A549 (cell line): ENCODE measurements at regions not wholly inside any gene's neighbourhood (a gene's known extent, or its start where the extent isn't known, plus 50 kb on each side); places are given as distances from the start of the nearest gene placed in this dataset.
A peak's percentile ranks its signal among the peaks of the same experiment; 100 is the strongest.

Experiments
- ATAC-seq, 2 experiments: fragments of 200-7000 bp in 1 of 2; fragments of >200 bp in 1 of 2; cut with Nextera tagmentation in 1 of 2; cut with Tn5 transposase in 1 of 2; 3 replicates each; pipeline versions ENCODE4 v1.8.0 to v1.9.1; 2018 to 2020; ENCODE audit warnings: mild to moderate bottlenecking in 1 of 2, moderate library complexity in 1 of 2
- CTCF ChIA-PET: fragments of 300-600 bp; sonication (Branson Sonifier 250); formaldehyde crosslinking; extraction: SDS; loops from one replicate; lab custom pipeline; 2021; ENCODE audit warnings: antibody characterized with exemption, inconsistent platforms; lab: Yijun Ruan, JAX
- POLR2A ChIA-PET: fragments of 350-600 bp; formaldehyde crosslinking; extraction: SDS; loops from one replicate; lab custom pipeline; 2021; ENCODE audit warnings: antibody characterized with exemption, inconsistent platforms; lab: Yijun Ruan, JAX
- DNase-seq, 2 experiments: peaks; one replicate each; pipeline versions ENCODE4 v3.0.0 to v3.0.0-alpha.2; 2011 to 2016; ENCODE audit warnings: low read depth in 1 of 2, low spot score in 1 of 2
- FAIRE-seq: peaks from 2 replicates; lab custom pipeline; 2011; peaks lifted over from hg19 to GRCh38; lab: Jason Lieb, UNC
- H3K27ac ChIP-seq, 2 experiments: fragments of >200 bp; sonication (Bioruptor Twin); formaldehyde crosslinking; 3 replicates each; pipeline ENCODE4 v1.5.1; 2016 to 2017
- H3K4me1 ChIP-seq: fragments of >200 bp; sonication (Bioruptor Twin); formaldehyde crosslinking; 3 replicates; pipeline ENCODE4 v1.6.1; 2016
- H3K4me2 ChIP-seq: fragments of >200 bp; sonication (Bioruptor Twin); formaldehyde crosslinking; 3 replicates; pipeline ENCODE4 v1.6.1; 2016
- H3K4me3 ChIP-seq: fragments of >200 bp; sonication (Bioruptor Twin); formaldehyde crosslinking; 3 replicates; pipeline ENCODE4 v1.5.1; 2016
- H3K9me3 ChIP-seq: fragments of >200 bp; sonication (Bioruptor Twin); formaldehyde crosslinking; 3 replicates; pipeline ENCODE4 v1.6.1; 2016
- BHLHE40 ChIP-seq: IDR thresholded peaks from 2 replicates; pipeline ENCODE4 v1.6.1; 2012; ENCODE audit warnings: low read depth, low read length, inconsistent platforms
- CBX2 ChIP-seq: fragments of 200-600 bp; sonication (generic); IDR thresholded peaks from 2 replicates; pipeline ENCODE4 v1.6.1; 2016; ENCODE audit warnings: low read depth, mild to moderate bottlenecking, borderline replicate concordance
- CEBPB ChIP-seq, 2 experiments: fragments of >200 bp in 1 of 2; sonication (Bioruptor Twin) in 1 of 2; formaldehyde crosslinking in 1 of 2; IDR thresholded peaks; 2 replicates each; pipeline ENCODE4 v1.6.1; 2012 to 2016
- CHD2 ChIP-seq: fragments of 150-350 bp; IDR thresholded peaks from 2 replicates; pipeline ENCODE4 v1.6.1; 2014; ENCODE audit warnings: low read length; ENCODE audit not compliant: partially characterized antibody
- E2F6 ChIP-seq: IDR thresholded peaks from 2 replicates; pipeline ENCODE4 v1.6.1; 2012; ENCODE audit warnings: low read depth, borderline replicate concordance
- EP300 ChIP-seq, 2 experiments: fragments of >200 bp; sonication (Bioruptor Twin); formaldehyde crosslinking; IDR thresholded peaks; 2 replicates in 1 of 2; 3 replicates in 1 of 2; pipeline ENCODE4 v1.6.1; 2016 to 2017
- GATA3 ChIP-seq: IDR thresholded peaks from 2 replicates; pipeline ENCODE4 v1.6.1; 2012; ENCODE audit warnings: borderline replicate concordance
- HES2 ChIP-seq: fragments of >200 bp; sonication (Bioruptor Twin); formaldehyde crosslinking; IDR thresholded peaks from 2 replicates; pipeline ENCODE4 v1.6.1; 2016
- HEYL ChIP-seq: fragments of 250-450 bp; sonication (Bioruptor Pico); IDR thresholded peaks from 2 replicates; pipeline ENCODE4 v1.8.0; 2021; ENCODE audit warnings: mild to moderate bottlenecking, moderate library complexity
- JUN ChIP-seq, 2 experiments: fragments of >200 bp; sonication (Bioruptor Twin); formaldehyde crosslinking; IDR thresholded peaks; 2 replicates in 1 of 2; 3 replicates in 1 of 2; pipeline ENCODE4 v1.6.1; 2016 to 2017
- JUNB ChIP-seq: fragments of >200 bp; sonication (Bioruptor Twin); formaldehyde crosslinking; IDR thresholded peaks from 2 replicates; pipeline ENCODE4 v1.6.1; 2016
- KDM1A ChIP-seq: fragments of 200-600 bp; sonication (generic); IDR thresholded peaks from 2 replicates; pipeline ENCODE4 v1.6.1; 2016; ENCODE audit warnings: low read depth, mild to moderate bottlenecking
- MAZ ChIP-seq: fragments of 150-350 bp; IDR thresholded peaks from 2 replicates; pipeline ENCODE4 v1.6.1; 2014; ENCODE audit warnings: antibody characterized with exemption, low read depth, low read length, borderline replicate concordance
- NPAS2 ChIP-seq: fragments of 250-450 bp; sonication (Bioruptor Pico); IDR thresholded peaks from 2 replicates; pipeline ENCODE4 v1.8.0; 2022; ENCODE audit warnings: mild to moderate bottlenecking, moderate library complexity, borderline replicate concordance
- NR3C1 ChIP-seq: fragments of >200 bp; sonication (Bioruptor Twin); formaldehyde crosslinking; IDR thresholded peaks from 3 replicates; pipeline ENCODE4 v1.6.1; 2017
- POLR2AphosphoS2 ChIP-seq: conservative IDR thresholded peaks from 2 replicates; pipeline ENCODE4 v1.6.1; 2012; ENCODE audit warnings: low read length, improper control_type of control experiment, inconsistent platforms
- RARB ChIP-seq: fragments of 250-450 bp; sonication (Bioruptor Pico); IDR thresholded peaks from 2 replicates; pipeline ENCODE4 v1.8.0; 2021; ENCODE audit warnings: mild to moderate bottlenecking, moderate library complexity
- REST ChIP-seq: fragments of 200-600 bp; sonication (generic); IDR thresholded peaks from 2 replicates; pipeline ENCODE4 v1.6.1; 2016; ENCODE audit warnings: antibody characterized with exemption, mild to moderate bottlenecking, moderate library complexity
- RFX5 ChIP-seq: fragments of 450-650 bp; IDR thresholded peaks from 2 replicates; pipeline ENCODE4 v1.7.1; 2014; ENCODE audit warnings: antibody characterized with exemption, mild to moderate bottlenecking, moderate library complexity
- RNF2 ChIP-seq: fragments of 200-600 bp; sonication (generic); IDR thresholded peaks from 2 replicates; pipeline ENCODE4 v1.6.1; 2016; ENCODE audit warnings: low read depth, mild to moderate bottlenecking, antibody characterized with exemption, moderate library complexity, borderline replicate concordance
- SMC3 ChIP-seq: fragments of >200 bp; sonication (Bioruptor Twin); formaldehyde crosslinking; IDR thresholded peaks from 3 replicates; pipeline ENCODE4 v1.6.1; 2018; ENCODE audit warnings: inconsistent platforms
- TP53 ChIP-seq: fragments of 250-450 bp; sonication (Bioruptor Pico); IDR thresholded peaks from 2 replicates; pipeline ENCODE4 v1.5.0; 2021; ENCODE audit warnings: mild to moderate bottlenecking, moderate library complexity
- ZFP36 ChIP-seq: fragments of 450-650 bp; IDR thresholded peaks from 2 replicates; pipeline ENCODE4 v1.6.1; 2014; ENCODE audit warnings: borderline replicate concordance; ENCODE audit not compliant: partially characterized antibody
- ZNF302 ChIP-seq: fragments of 250-450 bp; sonication (Bioruptor Pico); IDR thresholded peaks from 2 replicates; pipeline ENCODE4 v1.9.0; 2021; ENCODE audit warnings: inconsistent platforms, mild to moderate bottlenecking, moderate library complexity
- ZSCAN20 ChIP-seq: fragments of 250-450 bp; sonication (Bioruptor Pico); IDR thresholded peaks from 2 replicates; pipeline ENCODE4 v1.8.0; 2022; ENCODE audit warnings: mild to moderate bottlenecking, moderate library complexity
- WGBS: methylation state at CpG from one replicate; pipeline ENCODE4 v1.1.6; 2017; ENCODE audit errors: missing lambda C conversion rate; 5-methylcytosine and 5-hydroxymethylcytosine counted together
- TF ChIP-seq, protein P1 (sequence below): fragments of >200 bp; sonication (Bioruptor Twin); formaldehyde crosslinking; IDR thresholded peaks from 3 replicates; pipeline ENCODE4 v1.5.1; 2016
- TF ChIP-seq, protein P2 (sequence below): fragments of 250-450 bp; sonication (Bioruptor Pico); IDR thresholded peaks from 2 replicates; pipeline ENCODE4 v1.5.0; 2020; ENCODE audit warnings: low read depth, mild to moderate bottlenecking, moderate library complexity

DNA sequence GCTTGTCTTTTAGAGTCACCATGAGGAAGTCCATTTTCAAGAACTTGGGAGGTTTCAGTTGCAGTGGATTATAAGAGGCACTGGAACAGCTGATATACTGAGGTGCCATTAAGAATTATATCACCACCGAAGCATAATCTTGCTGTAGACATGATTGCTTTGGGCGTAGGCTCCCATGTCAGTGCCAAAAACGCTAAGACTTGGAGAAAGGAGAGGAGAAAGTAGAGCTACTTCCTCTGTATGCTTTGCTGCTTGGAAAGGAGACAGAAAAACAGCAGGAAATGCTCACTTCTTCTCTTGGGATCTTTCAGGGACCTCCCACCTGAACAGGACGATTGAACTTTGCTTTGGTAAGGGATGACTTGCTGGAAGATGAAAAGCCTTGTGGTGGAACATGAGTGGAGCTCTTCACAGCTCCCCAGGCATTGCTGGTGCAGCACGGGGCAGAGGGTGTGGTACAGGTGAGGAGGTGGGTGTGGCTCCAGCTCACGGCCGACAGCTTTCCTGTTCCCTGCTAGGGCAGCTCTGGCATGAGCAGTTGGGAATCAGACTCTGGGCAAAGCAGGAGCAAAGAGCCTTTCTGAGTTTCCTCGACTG lies 190.4 kb upstream of the JAG1 start:
- Histone ChIP-seq H3K4me2 (peak overlapping the region; percentile 65), H3K4me3 (no peak overlapping the region), H3K9me3 (no peaks in the 10 kb centered on the region), H3K4me1 (peaks cover 51% of the 10 kb centered on the region), H3K27ac (peak overlapping the region; percentile 82 to 89)
- WGBS = 43% methylated on average over 8 of the region's 8 CpGs
- peak in 1 of 2 experiments; percentile 31 for DNase-seq
- no peak for TF ChIP-seq MAZ
- no peak for TF ChIP-seq E2F6
- no peak for TF ChIP-seq NPAS2 (CRISPR knock-in tag)
- no peak for TF ChIP-seq HEYL (CRISPR knock-in tag)
- no peak for TF ChIP-seq ZSCAN20 (CRISPR knock-in tag)
- no peak for TF ChIP-seq RARB (CRISPR knock-in tag)
- TF ChIP-seq JUN (IDR thresholded peaks at IDR 0.05) = no peak
- no peak for TF ChIP-seq ZFP36
- TF ChIP-seq BHLHE40 = no peak
- TF ChIP-seq RFX5 = no peak
- no peak for TF ChIP-seq CEBPB (IDR thresholded peaks at IDR 0.05)
- no peak for TF ChIP-seq POLR2AphosphoS2
- TF ChIP-seq CBX2 = no peak
- TF ChIP-seq TP53 (CRISPR knock-in tag) = no peak
- TF ChIP-seq CHD2 = no peak
- TF ChIP-seq, protein P1, sequence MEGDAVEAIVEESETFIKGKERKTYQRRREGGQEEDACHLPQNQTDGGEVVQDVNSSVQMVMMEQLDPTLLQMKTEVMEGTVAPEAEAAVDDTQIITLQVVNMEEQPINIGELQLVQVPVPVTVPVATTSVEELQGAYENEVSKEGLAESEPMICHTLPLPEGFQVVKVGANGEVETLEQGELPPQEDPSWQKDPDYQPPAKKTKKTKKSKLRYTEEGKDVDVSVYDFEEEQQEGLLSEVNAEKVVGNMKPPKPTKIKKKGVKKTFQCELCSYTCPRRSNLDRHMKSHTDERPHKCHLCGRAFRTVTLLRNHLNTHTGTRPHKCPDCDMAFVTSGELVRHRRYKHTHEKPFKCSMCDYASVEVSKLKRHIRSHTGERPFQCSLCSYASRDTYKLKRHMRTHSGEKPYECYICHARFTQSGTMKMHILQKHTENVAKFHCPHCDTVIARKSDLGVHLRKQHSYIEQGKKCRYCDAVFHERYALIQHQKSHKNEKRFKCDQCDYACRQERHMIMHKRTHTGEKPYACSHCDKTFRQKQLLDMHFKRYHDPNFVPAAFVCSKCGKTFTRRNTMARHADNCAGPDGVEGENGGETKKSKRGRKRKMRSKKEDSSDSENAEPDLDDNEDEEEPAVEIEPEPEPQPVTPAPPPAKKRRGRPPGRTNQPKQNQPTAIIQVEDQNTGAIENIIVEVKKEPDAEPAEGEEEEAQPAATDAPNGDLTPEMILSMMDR = no peak
- no peak for TF ChIP-seq SMC3
- TF ChIP-seq ZNF302 (CRISPR knock-in tag) = no peak
- TF ChIP-seq EP300 (IDR thresholded peaks at IDR 0.05) = no peak
- no peak for TF ChIP-seq JUNB
- ChIA-PET CTCF (interaction anchor here (0.7 to 1.5 kb wide), 5 partner anchors 8 to 189 kb away, joined by 3 to 5 read pairs (median 3); no protein-coding TSS in a partner anchor), POLR2A (no interaction called here)
- peak in 1 of 2 experiments; percentile 12; a peak in 3 of 6 replicates for ATAC-seq
- peak; percentile 51 for FAIRE-seq

- ChIA-PET CTCF (no interaction called here), POLR2A (no interaction called here)
- ATAC-seq (no peak), DNase-seq (no peak), FAIRE-seq (peak; percentile 7)
- Histone ChIP-seq H3K4me2 (no peak overlapping the region), H3K9me3 (no peaks in the 10 kb centered on the region), H3K4me1 (peaks cover 15% of the 10 kb centered on the region), H3K27ac (no peak overlapping the region), H3K4me3 (no peak overlapping the region)
- no peak for TF ChIP-seq GATA3
- no peak for TF ChIP-seq KDM1A
- TF ChIP-seq, protein P2, sequence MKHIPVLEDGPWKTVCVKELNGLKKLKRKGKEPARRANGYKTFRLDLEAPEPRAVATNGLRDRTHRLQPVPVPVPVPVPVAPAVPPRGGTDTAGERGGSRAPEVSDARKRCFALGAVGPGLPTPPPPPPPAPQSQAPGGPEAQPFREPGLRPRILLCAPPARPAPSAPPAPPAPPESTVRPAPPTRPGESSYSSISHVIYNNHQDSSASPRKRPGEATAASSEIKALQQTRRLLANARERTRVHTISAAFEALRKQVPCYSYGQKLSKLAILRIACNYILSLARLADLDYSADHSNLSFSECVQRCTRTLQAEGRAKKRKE = no peak
- WGBS = 88% methylated on average over 3 of the region's 3 CpGs
Observed at GRCh38 chr20:10868299-10868698, 194.5 kb upstream of the JAG1 start.

DNA sequence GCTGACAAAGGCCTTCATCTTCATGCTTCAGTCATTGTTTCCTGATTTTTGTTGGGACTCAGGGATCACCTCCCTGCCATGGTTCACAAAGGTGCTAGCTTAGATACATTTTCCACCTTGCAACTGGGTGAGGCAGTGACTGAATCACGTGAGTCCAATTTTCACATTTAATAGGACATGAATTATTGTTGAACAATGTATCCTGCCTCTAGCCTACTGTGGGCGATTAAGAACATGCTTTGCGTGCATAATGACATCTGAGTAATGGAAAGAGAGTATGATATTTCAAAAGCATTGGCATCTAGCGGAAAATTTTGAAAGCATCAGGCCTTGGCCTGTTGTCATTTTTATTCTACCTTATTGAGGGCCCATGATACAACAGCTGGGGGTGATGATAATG lies 199.2 kb upstream of the JAG1 start:
- ATAC-seq = no peak
- H3K9me3 ChIP-seq = peaks cover 6% of the 10 kb centered on the region; the same call in 2 of the 3 replicates
- ChIA-PET POLR2A (no interaction called here), CTCF (interaction anchor here (0.8 to 1.6 kb wide), 4 partner anchors 9 to 332 kb away, joined by 3 to 5 read pairs (median 4); no protein-coding TSS in a partner anchor)
- H3K27ac ChIP-seq = no peak overlapping the region
- no peaks in the 10 kb centered on the region for H3K4me1 ChIP-seq
- H3K4me2 ChIP-seq = no peak overlapping the region
- WGBS = 93% methylated on average over 4 of the region's 4 CpGs
- no peak for FAIRE-seq
- no peak for DNase-seq
- no peak overlapping the region for H3K4me3 ChIP-seq
- no peak for TF ChIP-seq RFX5
- no peak for TF ChIP-seq RNF2
- TF ChIP-seq NR3C1 = no peak
- no peak for TF ChIP-seq CBX2
- TF ChIP-seq HES2 = no peak
- TF ChIP-seq REST = no peak
- TF ChIP-seq EP300 (IDR thresholded peaks at IDR 0.05) = no peak
- TF ChIP-seq GATA3 = no peak
